ENCODE measurements at regions not wholly inside any gene's neighbourhood (a gene's known extent, or its start where the extent isn't known, plus 50 kb on each side); places are given as distances from the start of the nearest gene placed in this dataset.

DNA sequence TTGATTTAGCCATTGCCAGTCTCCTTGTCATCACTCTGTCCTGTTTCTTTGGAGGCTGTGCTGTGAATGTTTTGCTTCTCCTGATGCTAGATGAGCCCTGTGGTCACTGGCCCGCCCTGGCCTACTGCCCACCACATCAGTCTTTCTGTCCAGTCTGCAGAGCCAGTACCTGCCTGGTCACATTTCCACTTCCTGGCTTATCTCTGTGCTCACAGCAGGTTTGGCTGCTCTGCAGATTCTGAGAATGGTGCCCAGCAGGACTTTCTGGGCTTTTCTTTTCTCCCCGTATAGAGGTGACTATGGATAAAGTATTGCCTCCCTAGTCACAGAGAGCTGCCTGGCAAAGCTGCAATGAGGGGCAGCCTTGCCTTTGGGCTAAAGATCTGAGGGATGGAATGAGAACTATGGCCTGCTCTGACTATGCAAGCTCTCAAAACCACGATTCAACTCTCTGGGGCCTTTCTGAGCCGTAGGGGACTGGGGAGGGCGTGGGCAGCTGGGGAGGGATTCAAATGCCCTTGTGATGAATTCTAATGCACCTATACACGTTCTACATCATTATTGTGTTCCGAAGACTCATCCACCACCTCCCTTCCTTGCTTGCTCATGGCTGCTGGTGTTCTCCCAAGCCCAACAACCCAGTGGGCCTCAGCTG lies 410.4 kb upstream of the NPVF start:
- DNase-seq: no peak

GRCh38 chr7:25642849-25643248 lies 414.6 kb upstream of the NPVF start:
- no peak for DNase-seq

- no peak for DNase-seq
Measured at GRCh38 chr7:25643286-25643685, 415.0 kb upstream of the NPVF start.

GRCh38 chr7:25643770-25644394 lies 415.6 kb upstream of the NPVF start:
- no peak for DNase-seq

- no peak for DNase-seq
Measured at GRCh38 chr7:25646726-25647413, 418.6 kb upstream of the NPVF start.

DNA sequence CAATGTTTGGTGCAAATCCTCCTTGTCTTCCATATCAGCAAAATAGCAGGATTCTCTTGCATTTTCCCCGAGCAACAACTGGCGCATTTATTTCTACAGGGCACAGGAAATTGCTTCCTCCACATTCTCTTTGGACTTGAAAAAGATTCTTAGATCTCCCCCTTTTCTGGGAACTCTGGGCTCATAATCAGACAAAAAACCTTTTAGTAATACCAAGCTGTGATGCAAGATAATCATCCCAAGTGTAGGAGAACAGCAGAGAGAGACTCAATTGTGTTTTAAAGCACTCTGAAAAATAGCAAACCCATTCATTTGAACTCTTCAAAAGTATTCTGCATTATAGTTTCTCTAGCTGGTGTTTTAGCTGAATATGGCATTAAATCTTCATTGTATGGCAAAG lies 419.6 kb upstream of the NPVF start:
- DNase-seq: no peak

GRCh38 chr7:25652366-25652765 lies 424.1 kb upstream of the NPVF start:
- no peak for DNase-seq

- no peak for DNase-seq
Measured at GRCh38 chr7:25653384-25653783, 425.1 kb upstream of the NPVF start.

DNA sequence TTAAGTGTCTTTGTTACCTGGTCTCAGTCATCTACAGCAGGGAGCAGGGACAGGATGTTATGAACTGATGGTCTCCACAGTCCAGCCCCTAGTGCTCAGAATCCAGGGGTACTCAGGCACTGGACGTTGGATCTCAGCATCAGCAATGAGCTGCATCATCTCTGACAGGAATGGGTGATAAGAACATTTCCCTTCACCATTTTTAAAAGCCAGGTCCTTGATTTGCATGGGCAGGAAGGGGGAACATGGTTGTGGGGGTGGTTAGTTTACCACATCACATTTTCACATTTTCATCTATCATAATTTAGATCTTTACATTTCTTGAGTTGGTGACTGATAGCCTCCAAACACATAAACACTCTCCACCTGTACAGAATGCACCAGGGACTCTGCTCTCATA lies 427.8 kb upstream of the NPVF start:
- DNase-seq: no peak

DNA sequence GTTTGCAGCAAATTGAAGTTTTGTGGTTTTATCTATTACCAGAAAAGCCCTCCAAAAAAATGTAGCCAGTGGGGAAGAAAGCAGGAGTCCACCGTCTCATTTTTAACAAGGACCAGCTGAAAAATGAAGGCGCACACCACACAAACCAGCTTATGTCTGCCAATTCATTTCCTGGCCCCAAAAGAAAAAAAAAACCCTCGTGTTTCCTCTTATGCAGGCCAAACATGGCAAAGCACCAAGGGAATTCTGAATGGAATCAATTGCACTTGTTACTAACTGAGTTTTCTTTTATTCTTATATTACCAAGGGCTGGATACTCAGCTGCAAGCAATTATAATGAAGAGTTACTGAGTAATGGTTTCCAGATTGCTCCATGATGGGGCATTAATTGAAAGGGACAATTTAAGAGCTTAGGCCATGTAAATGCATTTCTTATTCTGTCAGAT lies 428.3 kb upstream of the NPVF start:
- no peak for DNase-seq

DNA sequence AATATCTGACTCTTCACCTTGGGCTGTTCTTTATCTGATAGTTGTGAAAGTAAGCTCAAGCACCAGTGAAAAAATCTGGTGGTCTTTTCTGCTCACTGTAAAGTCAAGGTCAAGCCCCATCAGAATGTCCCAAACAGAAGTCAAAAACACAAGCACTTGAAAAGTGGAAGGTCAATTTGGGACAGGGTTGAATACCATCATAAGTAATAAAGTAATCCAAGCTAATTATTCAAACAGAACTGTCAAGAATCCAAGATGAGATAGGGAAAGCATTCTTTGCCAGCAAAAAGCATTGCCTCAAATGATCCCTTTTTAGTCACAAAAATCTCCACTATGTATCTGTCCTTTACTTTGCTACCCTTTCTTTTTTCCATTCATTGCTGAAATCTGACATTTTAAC lies 430.1 kb upstream of the NPVF start:
- no peak for DNase-seq

- DNase-seq: no peak
Measured at GRCh38 chr7:25659841-25660240, 431.6 kb upstream of the NPVF start.

DNA sequence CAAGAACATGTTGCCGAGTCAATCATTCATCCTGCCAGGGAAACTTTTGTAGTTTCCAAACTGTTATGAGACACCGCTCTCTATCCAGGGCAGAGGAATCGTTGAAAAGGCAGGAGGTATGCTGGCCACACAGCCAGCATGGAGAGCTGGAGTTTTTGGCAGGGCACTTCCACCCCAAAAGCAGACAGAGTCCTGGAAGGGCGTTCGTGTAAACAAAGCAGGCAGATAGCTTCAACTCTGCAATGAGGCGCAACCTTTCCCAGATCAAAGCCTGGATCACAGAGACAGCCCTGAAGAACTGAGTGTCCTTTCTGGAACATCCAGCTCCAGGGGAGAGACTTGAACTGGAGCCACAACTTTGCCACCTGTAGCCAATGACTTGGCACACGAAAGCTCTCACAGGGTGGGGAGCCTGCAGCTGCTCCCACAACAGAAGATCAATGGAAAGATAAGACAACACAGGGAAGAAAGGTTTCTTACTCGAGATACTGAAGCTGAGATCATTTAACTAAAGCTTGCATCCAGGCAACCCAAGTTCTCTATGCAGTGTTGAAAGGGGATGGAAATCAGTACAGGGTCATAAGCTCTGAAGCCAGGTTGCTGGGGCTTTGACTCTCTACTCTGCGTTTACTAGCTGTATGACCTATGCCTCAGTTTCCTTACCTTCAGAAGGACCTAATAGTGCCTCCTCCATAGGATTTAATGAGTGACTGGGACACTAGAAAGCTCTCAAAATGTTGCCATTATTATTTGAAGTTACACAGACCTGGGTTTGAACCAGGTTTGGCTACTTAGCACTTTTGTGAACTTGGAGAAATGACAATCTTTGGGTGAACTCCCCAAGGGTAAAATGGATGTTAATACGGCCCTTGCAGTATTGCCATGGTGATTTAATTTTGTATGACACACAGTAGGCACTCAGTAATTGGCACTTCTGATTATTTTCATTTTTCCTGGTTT lies 434.8 kb upstream of the NPVF start:
- DNase-seq: no peak

DNA sequence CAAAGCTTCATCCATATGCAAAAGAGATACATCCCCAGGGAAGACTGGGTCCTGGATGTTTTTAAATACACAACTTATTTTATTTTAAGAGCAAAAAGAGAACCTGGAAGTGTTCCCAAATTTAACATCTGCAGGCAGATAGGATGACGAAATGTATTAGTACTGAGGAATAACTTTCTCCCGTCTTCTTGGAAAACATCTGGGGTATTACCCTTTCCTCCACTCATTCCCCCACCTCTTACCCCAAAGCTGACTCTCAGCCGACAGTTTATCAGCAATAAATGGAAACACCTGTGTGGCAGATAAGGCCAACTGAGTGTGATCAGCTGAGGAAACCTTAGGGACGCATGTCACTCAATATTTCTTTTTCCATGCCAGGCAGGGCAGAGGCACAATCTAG lies 435.6 kb upstream of the NPVF start:
- no peak for DNase-seq

DNA sequence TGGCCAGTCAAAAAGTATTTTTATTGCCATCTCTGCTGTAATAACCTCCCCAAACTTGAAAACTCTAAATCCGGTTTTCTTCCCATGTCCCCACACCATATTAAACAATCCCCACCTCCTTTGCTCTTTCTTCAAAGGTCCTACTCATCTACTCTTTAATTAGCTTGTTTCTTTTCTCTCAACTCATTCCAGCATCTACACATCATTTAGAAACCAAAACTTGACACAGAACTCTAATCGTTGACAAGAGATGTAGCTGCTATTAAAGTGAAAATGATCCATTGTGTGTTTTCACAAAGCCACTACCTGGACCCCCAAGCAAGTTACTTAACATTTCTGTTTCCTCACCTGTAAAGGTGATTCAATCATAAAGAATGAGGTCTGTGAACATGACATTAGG lies 436.3 kb upstream of the NPVF start:
- no peak for DNase-seq

DNA sequence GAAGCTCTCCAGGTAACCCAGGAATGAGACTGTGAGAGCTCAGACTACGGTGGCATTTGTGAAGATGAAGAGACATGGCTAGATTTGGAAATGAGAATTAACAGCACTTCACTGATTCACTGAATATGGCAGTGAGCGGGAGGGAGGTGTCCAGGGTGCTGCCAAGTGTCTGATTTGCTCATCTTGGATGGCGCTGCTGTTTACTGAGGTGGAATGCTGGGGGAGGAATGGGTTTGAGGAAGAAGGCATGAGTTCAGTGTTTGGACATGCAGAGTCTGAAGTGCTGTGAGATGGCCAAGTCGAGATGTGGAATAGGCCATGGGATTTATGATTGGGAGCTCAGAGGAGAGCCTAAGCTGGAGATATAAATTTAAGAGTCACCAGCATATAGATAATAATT lies 437.1 kb upstream of the NPVF start:
- no peak for DNase-seq

DNA sequence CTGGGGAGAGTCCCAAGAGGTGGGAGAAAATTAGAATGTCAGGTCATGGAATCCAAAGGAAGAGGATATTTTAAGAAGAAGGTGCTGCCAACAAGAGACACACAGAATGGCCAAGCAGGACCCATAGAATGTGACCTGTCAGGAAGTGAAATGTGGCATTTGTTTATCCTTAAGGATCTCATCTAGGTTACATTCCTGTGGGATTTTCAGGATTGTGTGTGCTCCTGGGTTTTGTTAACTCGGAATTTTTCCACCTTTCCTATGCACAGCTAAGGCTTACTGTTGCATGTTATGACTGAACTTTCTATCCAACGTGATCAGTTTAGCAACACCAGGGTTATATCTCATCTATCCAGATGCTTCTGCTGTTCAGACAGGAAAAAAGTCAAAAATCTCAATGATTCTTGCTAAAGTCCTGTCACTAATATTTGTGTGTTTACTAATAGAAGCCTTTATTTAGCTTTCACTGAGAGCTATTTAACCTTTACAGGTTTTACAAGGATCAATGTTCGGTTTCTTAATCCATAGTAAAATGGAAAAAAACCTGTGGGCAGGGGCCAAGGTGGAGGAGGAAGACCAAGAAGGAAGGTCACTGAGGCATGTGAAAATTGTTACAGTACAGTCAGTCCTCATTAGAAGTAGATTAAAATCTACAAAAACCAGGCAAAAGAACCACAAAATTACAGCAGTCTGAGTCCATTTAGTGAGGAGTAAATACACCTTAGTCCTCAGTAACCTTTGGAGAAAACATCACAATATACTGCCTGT lies 437.8 kb upstream of the NPVF start:
- no peak for DNase-seq

DNA sequence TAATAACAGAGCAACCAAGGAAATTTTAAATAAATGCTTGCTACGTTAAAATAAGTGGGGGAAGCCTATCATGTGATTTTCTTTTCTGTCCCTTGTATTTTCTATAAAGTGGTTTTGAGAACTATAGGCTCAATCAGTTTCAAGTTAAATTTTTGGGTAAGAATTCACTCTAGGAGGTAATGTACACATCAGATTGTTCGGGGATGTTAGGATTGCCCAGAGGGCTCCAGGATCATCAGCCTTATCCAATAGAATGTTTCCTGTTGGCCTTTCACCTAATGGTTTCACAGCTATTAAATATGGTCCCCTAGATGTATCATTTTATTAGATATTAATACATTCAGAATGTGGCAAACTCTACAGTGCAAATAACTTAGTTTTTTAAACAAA lies 438.4 kb upstream of the NPVF start:
- DNase-seq: no peak

DNA sequence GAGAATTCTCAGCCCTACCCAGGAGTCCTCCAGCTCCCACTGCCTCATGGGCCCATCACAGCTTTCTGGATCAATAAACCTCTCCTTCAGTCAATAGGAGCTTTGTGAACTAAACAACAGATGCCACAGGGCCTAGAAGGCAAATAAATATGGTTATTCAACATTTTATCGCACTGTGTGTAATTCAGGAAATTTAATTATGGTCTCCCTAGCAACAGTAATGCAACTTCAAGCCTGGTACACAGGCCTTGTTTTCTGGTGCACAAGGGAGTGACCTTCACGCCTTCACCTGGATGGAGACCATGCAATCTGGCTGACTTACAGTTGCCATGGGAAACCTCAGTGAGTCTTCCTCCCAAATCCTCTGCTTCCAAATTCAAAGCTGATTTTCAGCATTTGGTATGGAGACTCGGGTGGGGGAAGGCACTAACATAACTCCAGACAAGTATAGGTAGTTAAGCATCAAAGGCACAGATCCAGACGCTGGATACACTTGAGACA lies 441.0 kb upstream of the NPVF start:
- no peak for DNase-seq

GRCh38 chr7:25669961-25670841 lies 441.9 kb upstream of the NPVF start:
- DNase-seq: no peak

DNA sequence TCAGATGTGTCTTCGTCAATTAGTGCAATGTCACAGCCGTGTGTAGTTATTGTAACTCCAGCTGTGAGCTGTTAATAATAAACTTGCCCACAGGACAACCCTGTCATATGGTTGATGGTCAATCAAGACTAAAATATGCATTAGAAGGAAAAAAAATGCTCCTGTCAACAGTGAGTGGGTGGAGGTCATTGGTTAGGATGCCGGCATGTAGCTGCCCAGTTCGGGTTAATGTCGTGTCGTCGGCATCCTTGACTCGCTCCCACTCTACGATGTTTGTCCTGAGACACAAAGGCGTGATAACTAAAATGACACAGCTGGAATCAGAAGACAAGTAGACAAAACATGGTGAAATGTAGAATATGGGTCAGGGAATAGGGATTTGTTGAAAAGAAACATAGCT lies 442.8 kb upstream of the NPVF start:
- DNase-seq: no peak

Data from NCI-H526 treated with DMSO at 0.1 percent for 48 hours (cell line).